ENCODE measurements at regions not wholly inside any gene's neighbourhood (a gene's known extent, or its start where the extent isn't known, plus 50 kb on each side); places are given as distances from the start of the nearest gene placed in this dataset.

- TF ChIP-seq CTCF (conservative IDR thresholded peaks at IDR 0.05; ENCODE audit: low read depth in 2 of 2) (no peak), ETS1 (IDR thresholded peaks at IDR 0.05) (no peak), CREB1 (CRISPR knock-in tag; IDR thresholded peaks at IDR 0.05; ENCODE audit: low read depth) (no peak), EZH2 (IDR thresholded peaks at IDR 0.05; ENCODE audit: low read depth, unreplicated experiment) (no peak)
- TF ChIP-seq, protein P1, sequence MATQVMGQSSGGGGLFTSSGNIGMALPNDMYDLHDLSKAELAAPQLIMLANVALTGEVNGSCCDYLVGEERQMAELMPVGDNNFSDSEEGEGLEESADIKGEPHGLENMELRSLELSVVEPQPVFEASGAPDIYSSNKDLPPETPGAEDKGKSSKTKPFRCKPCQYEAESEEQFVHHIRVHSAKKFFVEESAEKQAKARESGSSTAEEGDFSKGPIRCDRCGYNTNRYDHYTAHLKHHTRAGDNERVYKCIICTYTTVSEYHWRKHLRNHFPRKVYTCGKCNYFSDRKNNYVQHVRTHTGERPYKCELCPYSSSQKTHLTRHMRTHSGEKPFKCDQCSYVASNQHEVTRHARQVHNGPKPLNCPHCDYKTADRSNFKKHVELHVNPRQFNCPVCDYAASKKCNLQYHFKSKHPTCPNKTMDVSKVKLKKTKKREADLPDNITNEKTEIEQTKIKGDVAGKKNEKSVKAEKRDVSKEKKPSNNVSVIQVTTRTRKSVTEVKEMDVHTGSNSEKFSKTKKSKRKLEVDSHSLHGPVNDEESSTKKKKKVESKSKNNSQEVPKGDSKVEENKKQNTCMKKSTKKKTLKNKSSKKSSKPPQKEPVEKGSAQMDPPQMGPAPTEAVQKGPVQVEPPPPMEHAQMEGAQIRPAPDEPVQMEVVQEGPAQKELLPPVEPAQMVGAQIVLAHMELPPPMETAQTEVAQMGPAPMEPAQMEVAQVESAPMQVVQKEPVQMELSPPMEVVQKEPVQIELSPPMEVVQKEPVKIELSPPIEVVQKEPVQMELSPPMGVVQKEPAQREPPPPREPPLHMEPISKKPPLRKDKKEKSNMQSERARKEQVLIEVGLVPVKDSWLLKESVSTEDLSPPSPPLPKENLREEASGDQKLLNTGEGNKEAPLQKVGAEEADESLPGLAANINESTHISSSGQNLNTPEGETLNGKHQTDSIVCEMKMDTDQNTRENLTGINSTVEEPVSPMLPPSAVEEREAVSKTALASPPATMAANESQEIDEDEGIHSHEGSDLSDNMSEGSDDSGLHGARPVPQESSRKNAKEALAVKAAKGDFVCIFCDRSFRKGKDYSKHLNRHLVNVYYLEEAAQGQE (IDR thresholded peaks at IDR 0.05; ENCODE audit: unreplicated experiment): no peak
Observed at GRCh38 chr2:226556050-226556449, 243.6 kb downstream of the IRS1 start.
